Femur (tissue), 1 donor: ENCODE measurements at regions not wholly inside any gene's neighbourhood (a gene's known extent, or its start where the extent isn't known, plus 50 kb on each side); places are given as distances from the start of the nearest gene placed in this dataset.

Source experiments
- DNase-seq: peaks from one replicate; pipeline ENCODE4 v3.0.0-alpha.2; 2017

DNA sequence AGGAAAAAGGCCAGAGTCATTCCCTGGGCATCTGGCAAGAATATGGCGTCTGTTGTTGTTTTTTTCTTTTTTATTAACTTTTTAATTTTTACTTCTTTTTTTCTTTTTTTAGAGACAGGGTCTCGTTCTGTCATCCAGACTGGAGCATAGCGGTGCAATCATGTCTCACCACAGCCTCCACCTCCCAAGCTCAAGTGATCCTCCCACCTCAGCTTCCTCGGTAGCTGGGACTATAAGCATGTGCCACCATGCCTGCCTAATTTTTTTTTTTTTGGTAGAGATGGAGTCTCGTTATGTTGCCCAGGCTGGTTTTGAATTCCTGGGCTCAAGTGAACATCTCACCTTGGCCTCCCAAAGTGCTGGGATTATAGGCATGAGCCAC, 54.0 kb upstream of the PRDM11 start:
- DNase-seq = no peak

DNA sequence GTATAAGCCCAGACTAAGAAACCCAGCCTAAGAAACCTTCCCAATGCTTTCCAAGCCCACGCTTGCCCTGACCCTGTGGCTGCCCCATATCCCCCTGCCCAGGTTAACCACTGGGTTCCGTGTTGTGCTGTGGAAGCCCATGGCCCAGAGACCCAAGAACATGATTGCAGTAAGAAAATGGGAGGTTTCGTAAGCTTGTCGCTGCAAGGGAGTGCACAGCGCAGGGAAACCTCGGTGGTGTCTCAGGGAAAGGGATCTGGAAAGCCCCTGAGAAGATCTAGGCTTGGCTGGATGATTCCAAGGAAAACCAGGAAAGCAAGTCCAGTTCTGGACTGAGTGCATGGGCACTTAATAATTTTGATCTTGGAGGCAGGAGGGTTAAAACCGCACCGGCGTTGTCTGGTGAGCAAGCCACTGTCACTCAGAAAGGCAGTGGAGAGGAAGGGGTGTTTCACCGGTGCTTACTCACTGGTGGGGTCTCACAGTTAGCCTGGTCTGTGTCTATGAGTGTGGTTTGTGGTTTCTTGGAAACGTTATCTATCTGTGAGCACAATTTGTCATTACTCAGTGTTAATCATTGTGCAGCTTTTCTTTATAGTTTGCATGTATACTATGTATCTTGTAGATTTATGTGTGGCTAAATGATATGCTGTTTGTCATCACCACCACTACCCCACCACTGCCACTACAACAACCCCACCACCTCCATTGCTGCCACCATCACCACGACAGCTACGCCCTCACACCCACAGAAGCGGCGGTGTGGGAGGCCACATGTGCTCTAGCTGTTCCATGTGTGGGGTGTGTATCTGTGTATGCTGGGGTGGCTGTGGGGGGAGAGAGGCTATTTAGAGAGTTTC, 53.3 kb upstream of the PRDM11 start:
- DNase-seq = no peak

DNA sequence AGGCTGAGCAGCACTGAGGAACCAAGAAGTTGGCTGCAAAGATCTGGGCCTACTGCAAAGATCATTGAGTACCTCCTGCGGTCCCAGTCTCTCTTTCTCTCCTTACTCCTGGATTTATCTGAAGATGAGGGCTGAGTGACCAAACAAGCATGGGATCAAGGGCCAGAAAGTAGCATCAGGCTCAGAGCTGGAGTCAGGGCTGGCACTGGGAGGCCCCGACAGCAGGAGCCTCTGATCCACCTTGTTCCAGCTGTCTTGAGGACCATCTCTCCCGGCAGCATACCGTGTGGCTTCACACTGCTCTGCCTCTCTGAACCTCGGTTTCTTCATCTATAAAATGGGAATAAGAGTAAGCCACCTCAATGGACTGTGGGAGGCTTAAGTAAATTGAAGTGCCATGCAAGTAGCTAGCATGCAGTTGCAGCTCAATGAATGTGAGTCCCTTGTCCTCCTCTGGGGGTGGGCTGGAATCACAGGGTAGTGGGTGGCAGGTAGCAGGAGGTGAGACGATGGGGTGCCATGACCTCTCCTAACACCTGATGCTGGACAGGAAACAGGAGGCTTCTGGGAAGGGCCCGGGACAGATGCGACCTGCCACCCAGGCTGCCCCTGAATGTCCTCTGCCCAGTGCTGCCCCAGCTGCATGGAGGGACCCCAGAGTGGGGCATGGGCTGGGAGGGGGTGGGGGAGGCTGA, 52.5 kb upstream of the PRDM11 start:
- DNase-seq = no peak

DNA sequence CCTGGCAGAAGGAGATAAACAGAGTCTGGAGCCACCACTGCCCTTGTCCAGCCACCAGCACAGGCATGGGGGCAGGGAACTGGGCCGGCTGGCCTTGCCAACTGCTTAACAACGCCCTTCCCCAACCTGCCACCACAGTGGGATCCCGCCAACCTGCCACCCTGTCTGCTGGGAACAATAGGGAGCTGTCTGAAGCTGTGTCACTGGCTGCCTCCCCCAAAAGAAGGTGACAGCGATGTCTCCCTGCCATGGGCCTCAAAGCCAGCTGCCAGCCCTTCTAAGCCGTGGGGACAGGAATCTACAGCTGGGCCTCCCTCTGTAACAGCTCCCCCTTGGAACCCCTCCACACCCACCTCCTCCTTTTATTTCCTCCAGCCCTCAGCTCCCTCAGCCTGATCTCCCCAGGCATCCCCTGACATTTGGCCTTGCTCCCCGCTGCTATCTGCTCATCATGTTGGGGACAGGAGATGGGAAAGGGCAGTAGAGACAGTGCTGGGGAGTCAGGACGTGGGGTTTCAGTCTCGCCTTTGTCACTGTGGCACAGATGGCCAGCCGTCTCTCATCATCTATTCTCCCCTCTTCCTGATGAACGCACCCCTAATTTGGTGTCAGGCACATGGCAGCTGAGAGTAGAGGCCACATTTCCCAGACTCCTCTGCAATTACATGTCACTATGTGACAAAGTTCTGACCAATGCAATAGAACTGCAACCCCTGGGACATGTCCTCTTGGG, 51.3 kb upstream of the PRDM11 start:
- DNase-seq = no peak

DNA sequence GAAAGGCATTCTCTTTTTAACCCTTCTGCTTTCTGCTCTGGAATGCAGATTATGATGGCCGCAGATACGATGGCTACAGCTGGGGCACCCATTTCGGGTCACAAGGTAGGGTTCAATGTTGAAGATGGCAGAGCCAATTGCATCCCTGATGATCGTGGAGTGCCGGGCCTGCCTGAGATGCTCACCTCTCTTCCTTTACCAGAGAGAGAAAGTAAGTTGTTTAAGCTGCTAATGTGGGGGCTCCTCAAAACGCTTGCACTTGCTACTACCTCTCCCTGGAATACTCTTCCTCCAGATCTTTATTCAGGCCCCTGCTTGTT, 50.8 kb upstream of the PRDM11 start:
- DNase-seq = no peak

DNA sequence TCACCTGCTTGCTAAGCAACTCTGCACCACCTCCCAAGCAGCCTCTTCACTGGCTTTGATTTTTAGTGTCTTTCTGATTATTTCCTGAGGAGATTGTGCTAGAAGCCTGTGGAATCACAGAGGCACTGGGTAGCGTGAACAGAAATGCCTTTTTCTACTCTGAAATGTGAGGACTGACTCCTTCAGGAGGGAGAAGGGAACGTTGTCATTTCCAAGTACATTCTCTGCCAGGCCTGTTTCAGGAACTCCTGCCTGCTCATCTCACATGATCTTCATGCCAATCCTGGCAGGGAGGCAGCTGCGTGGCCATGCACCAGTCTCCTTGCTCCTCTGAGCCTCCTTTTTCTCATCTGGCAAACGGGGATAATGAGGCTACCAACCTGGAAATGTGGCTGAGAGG, 49.8 kb upstream of the PRDM11 start:
- no peak for DNase-seq
